H9 (cell line): ENCODE measurements at regions not wholly inside any gene's neighbourhood (a gene's known extent, or its start where the extent isn't known, plus 50 kb on each side); places are given as distances from the start of the nearest gene placed in this dataset.

Experiments used
- DNase-seq: peaks from one replicate; pipeline ENCODE4 v3.0.0-alpha.2; 2017
- H2AFZ ChIP-seq: one replicate; pipeline ENCODE4 v1.6.1; 2013; ENCODE audit warnings: mild to moderate bottlenecking, low read length, control low read depth, moderate library complexity
- H2AK5ac ChIP-seq: 2 replicates; pipeline ENCODE4 v1.6.1; 2013; ENCODE audit warnings: low read length, control low read depth, mixed read lengths; ENCODE audit not compliant: insufficient read length
- H2BK120ac ChIP-seq: one replicate; pipeline ENCODE4 v1.6.1; 2013; ENCODE audit warnings: low read depth, mild to moderate bottlenecking, low read length, control low read depth, inconsistent platforms; ENCODE audit not compliant: poor library complexity, severe bottlenecking
- H2BK12ac ChIP-seq: 2 replicates; pipeline ENCODE4 v1.6.1; 2013; ENCODE audit warnings: low read length, control low read depth, mixed read lengths, low read depth; ENCODE audit not compliant: insufficient read length
- H2BK15ac ChIP-seq: 2 replicates; pipeline ENCODE4 v1.6.1; 2013; ENCODE audit warnings: low read depth, low read length, control low read depth
- H2BK20ac ChIP-seq: one replicate; pipeline ENCODE4 v1.6.1; 2013; ENCODE audit warnings: low read depth, mild to moderate bottlenecking, low read length, control low read depth, inconsistent platforms; ENCODE audit not compliant: poor library complexity, severe bottlenecking
- H2BK5ac ChIP-seq: 2 replicates; pipeline ENCODE4 v1.6.1; 2013; ENCODE audit warnings: low read length, control low read depth, mixed read lengths; ENCODE audit not compliant: insufficient read length
- H3K14ac ChIP-seq: 2 replicates; pipeline ENCODE4 v1.6.1; 2013; ENCODE audit warnings: low read length, control low read depth; ENCODE audit not compliant: insufficient read depth
- H3K18ac ChIP-seq: 2 replicates; pipeline ENCODE4 v1.6.1; 2013; ENCODE audit warnings: low read depth, mild to moderate bottlenecking, mixed read lengths, low read length, control low read depth; ENCODE audit not compliant: insufficient read length
- H3K23ac ChIP-seq: 2 replicates; pipeline ENCODE4 v1.6.1; 2013; ENCODE audit warnings: low read length, control low read depth, mixed read lengths, low read depth; ENCODE audit not compliant: insufficient read length
- H3K23me2 ChIP-seq: 2 replicates; pipeline ENCODE4 v1.6.1; 2013; ENCODE audit warnings: low read depth, mild to moderate bottlenecking, mixed read lengths, low read length, control low read depth; ENCODE audit not compliant: insufficient read length, poor library complexity, severe bottlenecking
- H3K27ac ChIP-seq: 2 replicates; pipeline ENCODE4 v1.5.1; 2013; ENCODE audit warnings: low read length, control low read depth, mixed read lengths, low read depth; ENCODE audit not compliant: insufficient read length
- H3K27me3 ChIP-seq: 2 replicates; pipeline ENCODE4 v1.6.1; 2013; ENCODE audit warnings: low read length, control low read depth, inconsistent platforms; ENCODE audit not compliant: insufficient read depth
- H3K4ac ChIP-seq: 2 replicates; pipeline ENCODE4 v1.6.1; 2013; ENCODE audit warnings: low read depth, mild to moderate bottlenecking, control low read depth, inconsistent platforms, low read length, moderate library complexity
- H3K4me1 ChIP-seq: 2 replicates; pipeline ENCODE4 v1.6.1; 2013; ENCODE audit warnings: low read length, control low read depth, inconsistent platforms; ENCODE audit not compliant: insufficient read depth
- H3K4me2 ChIP-seq: 2 replicates; pipeline ENCODE4 v1.6.1; 2013; ENCODE audit warnings: low read length, control low read depth, mixed read lengths; ENCODE audit not compliant: insufficient read length, insufficient read depth
- H3K56ac ChIP-seq: 2 replicates; pipeline ENCODE4 v1.6.1; 2013; ENCODE audit warnings: low read depth, mild to moderate bottlenecking, mixed read lengths, low read length, control low read depth; ENCODE audit not compliant: insufficient read length
- H3K79me1 ChIP-seq: 2 replicates; pipeline ENCODE4 v1.6.1; 2013; ENCODE audit warnings: low read depth, mild to moderate bottlenecking, moderate library complexity, low read length, control low read depth, inconsistent platforms; ENCODE audit not compliant: insufficient read depth, poor library complexity, severe bottlenecking
- H3K79me2 ChIP-seq: 2 replicates; pipeline ENCODE4 v1.6.1; 2013; ENCODE audit warnings: low read length, control low read depth, inconsistent platforms; ENCODE audit not compliant: insufficient read depth
- H3K9ac ChIP-seq: 2 replicates; pipeline ENCODE4 v1.6.1; 2013; ENCODE audit warnings: low read length, control low read depth, mixed read lengths; ENCODE audit not compliant: insufficient read length; ENCODE audit errors: extremely low read depth
- H3K9me3 ChIP-seq: one replicate; pipeline ENCODE4 v1.6.1; 2013; ENCODE audit warnings: low read depth, low read length, inconsistent platforms; ENCODE audit not compliant: control insufficient read depth
- H3T11ph ChIP-seq: one replicate; pipeline ENCODE4 v1.6.1; 2013; ENCODE audit warnings: mild to moderate bottlenecking, low read length, control low read depth, inconsistent platforms
- H4K20me1 ChIP-seq: one replicate; pipeline ENCODE4 v1.6.1; 2013; ENCODE audit not compliant: control insufficient read depth, insufficient read length, insufficient read depth
- H4K5ac ChIP-seq: 2 replicates; pipeline ENCODE4 v1.6.1; 2013; ENCODE audit warnings: low read depth, mild to moderate bottlenecking, mixed read lengths, low read length, control low read depth; ENCODE audit not compliant: insufficient read length
- H4K8ac ChIP-seq: replicated peaks from 2 replicates; pipeline ENCODE4 v1.6.1; 2013; ENCODE audit warnings: low read length, control low read depth, mixed read lengths, low read depth; ENCODE audit not compliant: insufficient read length
- H4K91ac ChIP-seq: 2 replicates; pipeline ENCODE4 v1.6.1; 2013; ENCODE audit warnings: low read depth, mild to moderate bottlenecking, moderate library complexity, mixed read lengths, low read length, control low read depth; ENCODE audit not compliant: insufficient read length
- H3K27ac Mint-ChIP-seq, 3 experiments: 2 replicates in 2 of 3; 3 replicates in 1 of 3; pipeline ENCODE4 v1.8.0; 2020 to 2021; ENCODE audit warnings: mixed read lengths in 3 of 3, mild to moderate bottlenecking in 1 of 3, moderate library complexity in 1 of 3
- H3K27me3 Mint-ChIP-seq: 2 replicates; pipeline ENCODE4 v1.8.0; 2021; ENCODE audit warnings: low read depth, mild to moderate bottlenecking, moderate library complexity, mixed read lengths
- H3K36me3 Mint-ChIP-seq, 3 experiments: 2 replicates in 2 of 3; 3 replicates in 1 of 3; pipeline ENCODE4 v1.8.0; 2020 to 2021; ENCODE audit warnings: low read depth in 3 of 3, mixed read lengths in 3 of 3; ENCODE audit not compliant: insufficient read depth in 1 of 3
- H3K4me1 Mint-ChIP-seq, 2 experiments: 2 replicates each; pipeline ENCODE4 v1.8.0; 2020; ENCODE audit warnings: mixed read lengths in 2 of 2
- H3K4me3 Mint-ChIP-seq, 2 experiments: 2 replicates in 1 of 2; 3 replicates in 1 of 2; pipeline ENCODE4 v1.8.0; 2020 to 2021; ENCODE audit warnings: mild to moderate bottlenecking in 2 of 2, mixed read lengths in 2 of 2, moderate library complexity in 1 of 2
- H3K9me3 Mint-ChIP-seq, 2 experiments: 2 replicates in 1 of 2; 3 replicates in 1 of 2; pipeline ENCODE4 v1.8.0; 2020; ENCODE audit warnings: mild to moderate bottlenecking in 2 of 2, mixed read lengths in 2 of 2, moderate library complexity in 1 of 2
- CTCF ChIP-seq: fragments of 200-600 bp; sonication (generic); conservative IDR thresholded peaks from 3 replicates; pipeline ENCODE4 v1.8.0; 2021; ENCODE audit warnings: antibody characterized with exemption, mild to moderate bottlenecking
- WGBS: extraction: QIAGEN DNeasy Blood & Tissue Kit; methylation state at CpG from one replicate; pipeline ENCODE4 v1.1.7; 2013; ENCODE audit warnings: missing lambda C conversion rate, low lambda C conversion rate, mixed read lengths; ENCODE audit not compliant: insufficient read length; ENCODE audit errors: extremely low coverage; 5-methylcytosine and 5-hydroxymethylcytosine counted together

DNA sequence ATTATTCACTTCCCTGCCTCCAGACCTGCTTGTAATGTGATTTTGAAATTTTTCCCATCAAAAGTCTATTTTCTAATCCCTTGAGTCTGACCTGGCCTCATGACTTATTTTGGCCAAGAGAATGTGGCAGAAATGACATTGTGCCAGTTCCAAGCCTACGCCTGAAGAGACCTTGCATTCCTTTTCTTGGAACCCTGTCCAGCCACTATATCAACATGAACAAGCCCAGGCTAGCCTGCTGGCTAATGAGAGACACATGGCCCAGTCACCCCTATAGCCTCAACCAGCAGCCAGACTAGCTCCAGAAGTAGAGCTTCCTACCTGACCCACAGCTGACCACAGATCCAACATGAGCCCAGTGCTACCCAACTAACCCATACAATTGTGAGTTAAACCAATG lies 121.1 kb upstream of the ACP3 start:
- H3K4me1 Mint-ChIP-seq = peaks cover 2 to 9% of the 10 kb centered on the region in 2 experiments; a peak in 3 of 4 replicates
- Histone ChIP-seq H2BK20ac (no peak overlapping the region), H3K79me1 (no peaks in the 10 kb centered on the region), H3K27ac (no peak overlapping the region), H2BK12ac (no peak overlapping the region), H2BK120ac (no peak overlapping the region), H3K56ac (no peak overlapping the region), H2AK5ac (no peak overlapping the region), H3K23ac (no peak overlapping the region), H4K5ac (no peak overlapping the region), H3K23me2 (no peaks in the 10 kb centered on the region), H3K79me2 (no peaks in the 10 kb centered on the region), H2BK15ac (no peak overlapping the region), H2BK5ac (no peak overlapping the region), H3K27me3 (no peaks in the 10 kb centered on the region), H3K4me1 (no peaks in the 10 kb centered on the region), H2AFZ (no peak overlapping the region), H3K4me2 (no peak overlapping the region), H4K91ac (no peak overlapping the region), H3K14ac (no peak overlapping the region), H4K8ac (no peak overlapping the region), H4K20me1 (no peaks in the 10 kb centered on the region), H3K18ac (no peak overlapping the region), H3K9ac (no peak overlapping the region), H3K9me3 (no peaks in the 10 kb centered on the region), H3K4ac (no peak overlapping the region), H3T11ph (no peak overlapping the region)
- peak overlapping the region in 1 of 3 experiments; percentile 83; a peak in 1 of 7 replicates for H3K27ac Mint-ChIP-seq
- H3K36me3 Mint-ChIP-seq = no peaks in the 10 kb centered on the region
- H3K9me3 Mint-ChIP-seq = no peaks in the 10 kb centered on the region
- no peak overlapping the region for H3K4me3 Mint-ChIP-seq
- no peak for TF ChIP-seq CTCF
- no peak for DNase-seq
- no peaks in the 10 kb centered on the region; the same call in 1 of the 2 replicates for H3K27me3 Mint-ChIP-seq
- no CpG with 5 or more reads among the region's 1 CpG for WGBS
